ENCODE measurements at regions not wholly inside any gene's neighbourhood (a gene's known extent, or its start where the extent isn't known, plus 50 kb on each side); places are given as distances from the start of the nearest gene placed in this dataset.
"Not testable (repeated sequence)": the region's sequence is repeated elsewhere in the genome, so short reads cannot be mapped to it uniquely, and the experiment has no call there.

- no peak for DNase-seq
Observed at GRCh38 chr6:128586095-128586494, 65.7 kb upstream of the PTPRK start.

- DNase-seq = no peak
Observed at GRCh38 chr6:128580224-128581110, 60.1 kb upstream of the PTPRK start.

- not testable (repeated sequence) for DNase-seq
Observed at GRCh38 chr6:128575254-128575653, 54.9 kb upstream of the PTPRK start.

- DNase-seq = no peak
Observed at GRCh38 chr6:128574402-128574801, 54.0 kb upstream of the PTPRK start.

GRCh38 chr6:128573036-128573435 is 52.6 kb upstream of the PTPRK start:
- DNase-seq = no peak

GRCh38 chr6:128572294-128572693 is 51.9 kb upstream of the PTPRK start:
- DNase-seq = no peak

- no peak for DNase-seq
Observed at GRCh38 chr6:128570680-128571063, 50.3 kb upstream of the PTPRK start.

GRCh38 chr6:128569732-128570679 is 49.6 kb upstream of the PTPRK start:
- DNase-seq = no peak
